GM12801 (cell line): ENCODE measurements at regions not wholly inside any gene's neighbourhood (a gene's known extent, or its start where the extent isn't known, plus 50 kb on each side); places are given as distances from the start of the nearest gene placed in this dataset.

ENCODE experiments used
- CTCF ChIP-seq: IDR thresholded peaks from one replicate; pipeline ENCODE4 v1.5.1; 2011; ENCODE audit warnings: control low read depth; ENCODE audit not compliant: insufficient read length; ENCODE audit errors: extremely low read depth

DNA sequence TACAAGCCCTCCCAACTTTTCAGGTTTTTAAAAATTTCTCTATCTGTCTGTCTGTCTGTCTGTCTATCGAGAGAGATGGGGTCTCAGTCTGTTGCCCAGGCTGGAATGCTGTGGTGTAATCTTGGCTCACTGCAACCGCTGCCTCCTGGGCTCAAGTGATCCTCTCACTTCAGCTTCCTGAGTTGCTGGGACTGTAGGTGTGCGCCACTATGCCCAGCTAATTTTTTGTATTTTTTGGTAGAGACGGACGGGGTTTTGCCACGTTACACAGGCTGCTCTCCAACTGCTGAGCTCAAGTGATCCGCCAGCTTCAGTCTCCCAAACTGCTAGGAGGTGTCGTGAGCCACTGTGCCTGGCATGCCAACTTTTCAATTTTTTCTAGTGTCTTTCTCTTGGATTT lies 437.2 kb downstream of the PCNX1 start:
- no peak for TF ChIP-seq CTCF

- TF ChIP-seq CTCF: no peak
These were observed 439.4 kb downstream of the PCNX1 start for GRCh38 chr14:71346685-71347084.

DNA sequence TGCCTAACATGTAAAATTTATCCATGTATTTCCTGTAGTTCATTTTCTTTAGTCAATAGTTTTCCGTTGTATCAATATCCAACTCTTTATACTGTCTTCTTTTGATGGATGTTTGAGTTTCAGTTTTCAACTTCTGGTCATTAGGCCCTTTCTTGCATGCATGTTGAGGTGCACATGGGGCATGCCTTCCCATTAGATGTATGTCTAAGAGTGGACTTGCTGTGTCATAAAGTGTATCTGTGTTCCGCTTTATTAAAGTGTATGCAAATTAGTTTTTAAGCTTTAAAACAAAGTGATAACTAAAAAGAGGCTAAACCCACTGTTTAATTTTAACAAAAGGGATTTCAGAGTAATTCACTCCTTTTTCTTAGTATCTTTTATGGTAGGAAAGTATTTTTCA lies 441.1 kb downstream of the PCNX1 start:
- no peak for TF ChIP-seq CTCF

- TF ChIP-seq CTCF: no peak
These were observed 441.6 kb downstream of the PCNX1 start for GRCh38 chr14:71348817-71349216.

DNA sequence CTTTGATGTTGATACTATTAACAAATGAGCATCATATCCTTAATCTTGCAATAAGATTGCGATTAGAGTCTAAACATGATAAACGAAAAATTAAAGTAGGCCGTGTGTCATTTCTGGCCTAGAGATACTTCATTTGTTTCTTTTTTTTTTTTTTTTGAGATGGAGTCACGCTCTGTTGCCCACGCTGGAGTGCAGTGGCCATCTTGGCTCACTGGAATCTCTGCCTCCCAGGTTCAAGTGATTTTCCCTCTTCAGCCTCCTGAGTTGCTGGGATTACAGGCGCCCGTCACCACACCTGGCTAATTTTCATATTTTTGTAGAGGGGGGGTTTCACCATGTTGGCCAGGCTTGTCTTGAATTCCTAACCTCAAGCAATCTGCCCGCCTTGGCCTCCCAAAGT lies 446.9 kb downstream of the PCNX1 start:
- no peak for TF ChIP-seq CTCF

DNA sequence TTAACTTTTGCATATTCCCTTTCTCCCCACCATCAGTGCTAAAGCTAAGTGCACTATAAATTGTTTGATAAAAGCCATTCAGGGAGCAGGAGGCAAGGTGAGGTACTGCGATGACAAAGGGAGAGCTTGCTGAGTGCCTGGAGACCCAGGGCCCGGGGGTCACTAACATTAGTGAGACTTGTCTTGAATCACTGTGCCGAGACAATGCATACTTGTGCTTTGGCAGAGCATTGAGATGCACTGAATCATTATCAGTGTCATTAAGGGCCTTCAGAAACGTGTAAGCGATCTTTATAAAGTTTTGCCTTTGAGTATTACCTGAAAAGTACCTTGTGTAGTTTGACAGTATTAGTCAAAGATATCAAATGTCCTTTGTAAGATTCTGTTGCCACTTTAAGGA lies 447.5 kb downstream of the PCNX1 start:
- TF ChIP-seq CTCF: no peak

- TF ChIP-seq CTCF: no peak
These were observed 448.3 kb downstream of the PCNX1 start for GRCh38 chr14:71355324-71356201.
